ENCODE measurements at regions not wholly inside any gene's neighbourhood (a gene's known extent, or its start where the extent isn't known, plus 50 kb on each side); places are given as distances from the start of the nearest gene placed in this dataset.

GRCh38 chr7:131072505-131073091 is 255.1 kb upstream of the MKLN1 start:
- H3K27ac ChIP-seq (ENCODE audit: insufficient read depth, low read depth, low read length) = peak overlapping the region; percentile 88
- peak; percentile 61 for DNase-seq (ENCODE audit: low read depth, low spot score)
- TF ChIP-seq, protein P1, sequence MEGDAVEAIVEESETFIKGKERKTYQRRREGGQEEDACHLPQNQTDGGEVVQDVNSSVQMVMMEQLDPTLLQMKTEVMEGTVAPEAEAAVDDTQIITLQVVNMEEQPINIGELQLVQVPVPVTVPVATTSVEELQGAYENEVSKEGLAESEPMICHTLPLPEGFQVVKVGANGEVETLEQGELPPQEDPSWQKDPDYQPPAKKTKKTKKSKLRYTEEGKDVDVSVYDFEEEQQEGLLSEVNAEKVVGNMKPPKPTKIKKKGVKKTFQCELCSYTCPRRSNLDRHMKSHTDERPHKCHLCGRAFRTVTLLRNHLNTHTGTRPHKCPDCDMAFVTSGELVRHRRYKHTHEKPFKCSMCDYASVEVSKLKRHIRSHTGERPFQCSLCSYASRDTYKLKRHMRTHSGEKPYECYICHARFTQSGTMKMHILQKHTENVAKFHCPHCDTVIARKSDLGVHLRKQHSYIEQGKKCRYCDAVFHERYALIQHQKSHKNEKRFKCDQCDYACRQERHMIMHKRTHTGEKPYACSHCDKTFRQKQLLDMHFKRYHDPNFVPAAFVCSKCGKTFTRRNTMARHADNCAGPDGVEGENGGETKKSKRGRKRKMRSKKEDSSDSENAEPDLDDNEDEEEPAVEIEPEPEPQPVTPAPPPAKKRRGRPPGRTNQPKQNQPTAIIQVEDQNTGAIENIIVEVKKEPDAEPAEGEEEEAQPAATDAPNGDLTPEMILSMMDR (IDR thresholded peaks at IDR 0.05; ENCODE audit: extremely low read depth in 1 of 2, insufficient read depth in 1 of 2, low read depth in 1 of 2, low read length in 2 of 2) = no peak
- TF ChIP-seq FOS (IDR thresholded peaks at IDR 0.05; ENCODE audit: borderline replicate concordance, insufficient read depth, low read length) (no peak), GATA2 (IDR thresholded peaks at IDR 0.05; ENCODE audit: insufficient read depth, insufficient read length, low read depth, low read length) (no peak), POLR2A (IDR thresholded peaks at IDR 0.05; ENCODE audit: low read depth, low read length) (no peak), MAX (IDR thresholded peaks at IDR 0.05; ENCODE audit: insufficient read depth, insufficient read length) (no peak), EZH2 (IDR thresholded peaks at IDR 0.05; ENCODE audit: borderline replicate concordance, low read depth, low read length, severe bottlenecking) (no peak), POLR2AphosphoS5 (IDR thresholded peaks at IDR 0.05; ENCODE audit: insufficient read depth, low read depth, low read length) (no peak), MYC (IDR thresholded peaks at IDR 0.05; ENCODE audit: low read depth, low read length) (no peak), JUN (IDR thresholded peaks at IDR 0.05; ENCODE audit: borderline replicate concordance, insufficient read depth, insufficient read length, low read depth) (no peak)
- CTCF ChIA-PET = interaction anchor here (0.6 to 1.4 kb wide), 6 partner anchors 34 to 430 kb away, joined by 3 to 5 read pairs (median 4); partner anchors contain the start of gene MKLN1
- no peaks in the 10 kb centered on the region for H3K36me3 ChIP-seq (ENCODE audit: control insufficient read depth in 2 of 2, extremely low read depth in 1 of 2, insufficient read depth in 2 of 2, low read length in 2 of 2)
- no peak overlapping the region for H2AFZ ChIP-seq (ENCODE audit: low read depth, low read length)
- H3K4me2 ChIP-seq (ENCODE audit: insufficient read depth, low read length) = peak overlapping the region; percentile 95
- no peak for FAIRE-seq
- intact Hi-C loops (cut with micrococcal nuclease) = loop anchor here (1.0 to 2.0 kb wide), 5 partner anchors 38 to 408 kb away; partner anchors contain the start of gene MKLN1
- no peaks in the 10 kb centered on the region for H3K27me3 ChIP-seq (ENCODE audit: control insufficient read depth in 2 of 2, insufficient read depth in 2 of 2, low read length in 2 of 2)
- BruUV-seq (replicated peaks) = TSS peak; percentile 92
- no peaks in the 10 kb centered on the region for H4K20me1 ChIP-seq (replicated peaks; ENCODE audit: control insufficient read depth, extremely low read depth, insufficient read depth, low read length)
- dilution Hi-C loops (cut with MboI; ENCODE audit: extremely low pct_ligation_motif_present, low sequenced_read_pairs) = no loop called here
- no peaks in the 10 kb centered on the region for H3K9me3 ChIP-seq (replicated peaks; ENCODE audit: control insufficient read depth, insufficient read depth, low read length)
- no peaks in the 10 kb centered on the region for H3K9me1 ChIP-seq (replicated peaks; ENCODE audit: control insufficient read depth, extremely low read depth, insufficient read depth, low read length)
- H3K4me1 ChIP-seq (ENCODE audit: control insufficient read depth, extremely low read depth, insufficient read depth, low read length) = peaks cover 17% of the 10 kb centered on the region
- peak overlapping the region; percentile 72 for H3K9ac ChIP-seq (replicated peaks; ENCODE audit: extremely low read depth, insufficient read depth, low read length)
- POLR2A ChIA-PET = no interaction called here
- peak overlapping the region in 1 of 3 experiments; percentile 51 for H3K4me3 ChIP-seq (replicated peaks in 1 of 3; ENCODE audit: insufficient read depth in 1 of 3, low read depth in 1 of 3, low read length in 3 of 3)
- H3K79me2 ChIP-seq (ENCODE audit: control insufficient read depth, insufficient read depth, low read length) = no peaks in the 10 kb centered on the region
